Ovary (tissue), 7 donors: ENCODE measurements at regions not wholly inside any gene's neighbourhood (a gene's known extent, or its start where the extent isn't known, plus 50 kb on each side); places are given as distances from the start of the nearest gene placed in this dataset.

Experiments used
- DNase-seq, 5 donors: peaks; one replicate each; pipeline ENCODE4 v3.0.0-alpha.2; 2019 to 2020
- H3K27ac ChIP-seq, 2 donors: fragments of 200-600 bp; one replicate each; pipeline versions ENCODE4 v1.5.1 to v1.8.0; 2019 to 2022
- H3K27me3 ChIP-seq: fragments of 200-600 bp; one replicate; pipeline ENCODE4 v1.8.0; 2022
- H3K36me3 ChIP-seq: fragments of 200-600 bp; sonication (generic); one replicate; pipeline ENCODE4 v1.5.1; 2019
- H3K4me1 ChIP-seq: one replicate; pipeline ENCODE4 v1.8.1; 2013; ENCODE audit warnings: mild to moderate bottlenecking, moderate library complexity; ENCODE audit not compliant: insufficient read depth
- H3K4me3 ChIP-seq: fragments of 200-600 bp; sonication (generic); one replicate; pipeline ENCODE4 v1.5.1; 2017
- H3K9me3 ChIP-seq, 2 donors: fragments of 200-600 bp in 1 of 2; sonication (generic) in 1 of 2; one replicate each; pipeline versions ENCODE4 v1.5.1 to v1.8.1; 2013 to 2019; ENCODE audit warnings: mild to moderate bottlenecking in 1 of 2, moderate library complexity in 1 of 2
- EP300 ChIP-seq: sonication (generic); formaldehyde crosslinking; IDR thresholded peaks from one replicate; pipeline ENCODE4 v1.6.1; 2017; ENCODE audit warnings: antibody characterized with exemption
- POLR2A ChIP-seq: fragments of 450-650 bp; IDR thresholded peaks from one replicate; pipeline ENCODE4 v1.6.1; 2017; ENCODE audit warnings: antibody characterized with exemption, mild to moderate bottlenecking, moderate library complexity
- WGBS, 3 donors: extraction: QIAGEN DNeasy Blood & Tissue Kit in 1 of 3; methylation state at CpG; one replicate each; pipeline versions ENCODE4 v1.1.5 to v1.1.7; 2013 to 2017; 5-methylcytosine and 5-hydroxymethylcytosine counted together
- intact Hi-C, 4 donors: fragments of 100-400 bp; cut with DNase I; formaldehyde crosslinking; loops; one replicate each; pipeline versions ENCODE4 v1.11.0 to v1.15.1; 2022 to 2023
- TF ChIP-seq, protein P1 (sequence below), 3 donors: fragments of 450-650 bp in 2 of 3; fragments of 200-600 bp in 1 of 3; IDR thresholded peaks; one replicate each; pipeline versions ENCODE4 v1.5.1 to v1.8.0; 2016 to 2022; ENCODE audit warnings: antibody characterized with exemption in 3 of 3, mild to moderate bottlenecking in 1 of 3
- donor health status: DM: no; HTN: no; CAD: no; lungs with moderate emphysema.
- donor health status: DM: no; HTN: no; CAD: no.
- donor health status: Bipolar disorder and iron deficiency.
- donor health status: DM: no; HTN: no; CAD: no.
- donor health status: DM: yes; HTN: yes; CAD: no.

DNA sequence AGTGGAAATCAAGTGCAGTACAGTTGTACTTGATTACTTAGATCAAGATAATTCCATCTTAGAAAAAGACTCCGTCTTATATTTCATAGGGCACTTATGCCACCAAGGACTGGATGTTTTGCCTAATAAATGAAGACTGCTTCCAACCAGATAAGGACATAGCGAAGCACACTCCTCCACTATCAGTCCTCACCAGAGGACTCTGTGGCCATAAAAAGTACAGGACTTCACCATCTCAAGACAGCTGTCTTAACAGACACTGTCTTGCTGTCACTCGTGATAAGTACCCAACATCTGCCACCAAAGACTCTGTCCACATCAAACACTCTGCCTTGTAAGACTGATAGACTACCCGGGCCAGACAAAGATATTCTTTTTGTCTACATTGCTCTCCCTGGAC is 352.0 kb downstream of the TRAM1L1 start:
- no peak overlapping the region for H3K4me3 ChIP-seq
- no peak for DNase-seq
- H3K27me3 ChIP-seq: no peaks in the 10 kb centered on the region
- H3K4me1 ChIP-seq: no peaks in the 10 kb centered on the region
- intact Hi-C loops: no loop called here
- 84 to 90% (median 88%) methylated on average over 4 of the region's 4 CpGs for WGBS, 3 donors
- H3K36me3 ChIP-seq: no peaks in the 10 kb centered on the region
- no peak for TF ChIP-seq POLR2A
- TF ChIP-seq, protein P1, sequence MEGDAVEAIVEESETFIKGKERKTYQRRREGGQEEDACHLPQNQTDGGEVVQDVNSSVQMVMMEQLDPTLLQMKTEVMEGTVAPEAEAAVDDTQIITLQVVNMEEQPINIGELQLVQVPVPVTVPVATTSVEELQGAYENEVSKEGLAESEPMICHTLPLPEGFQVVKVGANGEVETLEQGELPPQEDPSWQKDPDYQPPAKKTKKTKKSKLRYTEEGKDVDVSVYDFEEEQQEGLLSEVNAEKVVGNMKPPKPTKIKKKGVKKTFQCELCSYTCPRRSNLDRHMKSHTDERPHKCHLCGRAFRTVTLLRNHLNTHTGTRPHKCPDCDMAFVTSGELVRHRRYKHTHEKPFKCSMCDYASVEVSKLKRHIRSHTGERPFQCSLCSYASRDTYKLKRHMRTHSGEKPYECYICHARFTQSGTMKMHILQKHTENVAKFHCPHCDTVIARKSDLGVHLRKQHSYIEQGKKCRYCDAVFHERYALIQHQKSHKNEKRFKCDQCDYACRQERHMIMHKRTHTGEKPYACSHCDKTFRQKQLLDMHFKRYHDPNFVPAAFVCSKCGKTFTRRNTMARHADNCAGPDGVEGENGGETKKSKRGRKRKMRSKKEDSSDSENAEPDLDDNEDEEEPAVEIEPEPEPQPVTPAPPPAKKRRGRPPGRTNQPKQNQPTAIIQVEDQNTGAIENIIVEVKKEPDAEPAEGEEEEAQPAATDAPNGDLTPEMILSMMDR (IDR thresholded peaks at IDR 0.05): no peak
- no peak for TF ChIP-seq EP300
- H3K27ac ChIP-seq: no peak overlapping the region
- no peaks in the 10 kb centered on the region for H3K9me3 ChIP-seq

DNA sequence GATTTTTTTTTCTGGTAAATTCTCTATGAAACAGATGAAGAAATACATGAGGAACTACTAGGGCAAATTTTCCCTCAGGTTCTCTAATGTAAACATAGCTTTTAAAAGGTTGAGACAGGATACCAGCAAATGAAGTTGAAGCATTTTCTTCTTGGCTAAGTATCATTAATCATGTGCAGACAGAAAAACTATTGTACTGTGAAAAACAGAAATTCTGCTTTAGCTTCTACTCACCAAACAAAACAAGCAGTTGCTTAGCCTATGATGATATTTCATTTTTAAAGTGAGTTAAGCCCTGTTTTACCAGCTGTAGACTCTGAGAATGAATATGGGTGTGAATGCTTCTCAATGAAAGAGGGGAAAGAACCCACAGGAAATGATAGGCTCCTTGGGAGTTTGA is 358.9 kb downstream of the TRAM1L1 start:
- no peaks in the 10 kb centered on the region for H3K36me3 ChIP-seq
- no peak for DNase-seq
- no peak overlapping the region for H3K4me3 ChIP-seq
- H3K9me3 ChIP-seq: no peaks in the 10 kb centered on the region
- H3K4me1 ChIP-seq: no peaks in the 10 kb centered on the region
- H3K27ac ChIP-seq: no peak overlapping the region
- H3K27me3 ChIP-seq: no peaks in the 10 kb centered on the region
- TF ChIP-seq POLR2A: no peak
- TF ChIP-seq, protein P1 (IDR thresholded peaks at IDR 0.05): no peak
- TF ChIP-seq EP300: no peak
- intact Hi-C loops: no loop called here

DNA sequence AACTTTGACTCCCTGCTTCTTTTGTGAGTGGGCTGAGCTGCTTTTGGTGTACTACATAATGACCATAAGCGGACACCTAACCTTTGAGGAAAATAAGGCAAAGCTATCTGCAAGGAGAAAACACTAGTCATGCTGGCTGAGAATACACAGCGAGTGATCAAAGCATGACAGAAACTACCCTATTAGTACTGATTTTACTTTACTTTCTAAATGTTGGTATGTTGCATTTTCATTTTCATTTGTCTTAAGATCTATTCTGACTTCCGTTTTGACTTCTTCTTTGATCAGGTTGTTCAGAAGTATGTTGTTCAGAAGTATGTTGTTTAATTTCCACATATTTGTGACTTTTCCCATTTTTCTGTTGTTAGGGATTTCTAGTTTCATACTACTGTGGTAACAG is 361.1 kb downstream of the TRAM1L1 start:
- Histone ChIP-seq H3K27me3 (no peaks in the 10 kb centered on the region), H3K36me3 (no peaks in the 10 kb centered on the region), H3K4me3 (no peak overlapping the region), H3K4me1 (no peaks in the 10 kb centered on the region), H3K9me3 (no peaks in the 10 kb centered on the region), H3K27ac (no peak overlapping the region)
- WGBS, 3 donors: 78 to 86% (median 83%) methylated on average over 3 of the region's 3 CpGs
- intact Hi-C loops: no loop called here
- TF ChIP-seq POLR2A: no peak
- no peak for TF ChIP-seq EP300
- TF ChIP-seq, protein P1 (IDR thresholded peaks at IDR 0.05): no peak
- no peak for DNase-seq

DNA sequence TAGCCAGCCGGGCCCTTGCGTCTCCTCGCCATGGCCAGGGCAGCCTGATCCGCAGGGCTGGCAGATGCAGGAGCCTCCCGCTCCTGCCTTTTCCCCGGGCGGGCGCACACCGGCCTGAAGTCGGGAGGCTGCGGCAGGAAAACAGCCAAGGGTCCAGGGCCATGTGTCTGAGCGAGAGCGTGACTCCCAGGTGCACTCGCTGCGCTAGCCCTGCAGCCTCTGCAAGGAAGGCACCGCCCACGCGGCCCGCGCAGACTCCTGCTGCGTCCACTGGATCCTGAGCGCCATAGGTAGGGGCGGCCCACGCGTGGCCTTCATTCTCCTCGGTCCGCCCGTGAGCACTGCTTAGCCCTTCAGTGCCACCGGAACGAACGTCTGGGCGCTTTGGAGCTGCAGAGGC is 379.9 kb downstream of the TRAM1L1 start:
- no peak for TF ChIP-seq EP300
- TF ChIP-seq POLR2A: no peak
- TF ChIP-seq, protein P1 (IDR thresholded peaks at IDR 0.05): no peak
- Histone ChIP-seq H3K4me1 (no peaks in the 10 kb centered on the region), H3K4me3 (no peak overlapping the region), H3K9me3 (no peaks in the 10 kb centered on the region), H3K27ac (no peak overlapping the region), H3K27me3 (no peaks in the 10 kb centered on the region), H3K36me3 (no peaks in the 10 kb centered on the region)
- DNase-seq: no peak
- intact Hi-C loops: loop anchor here in 1 of 4 donors (5.0 kb wide), 1 partner anchor 408 kb away; no protein-coding TSS in a partner anchor
- WGBS, 3 donors: 96 to 98% (median 96%) methylated on average over 23 to 32 of the region's 32 CpGs

DNA sequence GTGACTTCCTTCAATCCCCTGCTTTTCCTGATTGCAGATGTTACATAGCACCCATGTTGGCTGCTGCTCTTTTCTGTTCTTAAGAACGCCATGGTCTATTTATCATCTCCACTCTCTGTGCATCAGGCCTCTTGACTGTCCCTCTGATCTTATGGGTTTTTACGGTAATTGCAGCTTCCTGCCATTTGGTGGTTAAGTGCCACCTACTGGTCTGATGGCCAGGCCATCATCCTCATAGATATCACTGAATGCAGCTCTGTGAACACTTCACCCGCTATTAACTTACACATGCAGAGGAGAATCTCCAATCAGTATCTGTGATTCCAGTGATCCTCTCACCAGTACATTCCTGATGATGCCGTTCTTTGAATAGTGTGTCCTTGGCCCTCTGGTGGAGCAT is 382.4 kb downstream of the TRAM1L1 start:
- no peak overlapping the region for H3K4me3 ChIP-seq
- no peaks in the 10 kb centered on the region for H3K27me3 ChIP-seq
- no peak for TF ChIP-seq EP300
- TF ChIP-seq, protein P1 (IDR thresholded peaks at IDR 0.05): no peak
- no peak for TF ChIP-seq POLR2A
- no peak for DNase-seq
- H3K9me3 ChIP-seq: no peaks in the 10 kb centered on the region
- WGBS, 3 donors: 76 to 92% (median 89%) methylated on average over 4 of the region's 4 CpGs
- no peaks in the 10 kb centered on the region for H3K36me3 ChIP-seq
- intact Hi-C loops: no loop called here
- H3K27ac ChIP-seq: no peak overlapping the region
- no peaks in the 10 kb centered on the region for H3K4me1 ChIP-seq
